Dendritic cell treated with granulocyte-macrophage colony-stimulating factor and Interleukin-4, amounts not matched to agents 40 ng/mL and 50 ng/mL, for 4 days (primary cell): ENCODE measurements at regions not wholly inside any gene's neighbourhood (a gene's known extent, or its start where the extent isn't known, plus 50 kb on each side); places are given as distances from the start of the nearest gene placed in this dataset.

Source experiments
- H3K27ac Mint-ChIP-seq: one replicate; pipeline ENCODE4 v1.8.0; 2022; ENCODE audit warnings: mild to moderate bottlenecking, mixed read lengths
- H3K27me3 Mint-ChIP-seq: one replicate; pipeline ENCODE4 v1.8.0; 2022; ENCODE audit warnings: mild to moderate bottlenecking, mixed read lengths
- H3K36me3 Mint-ChIP-seq: one replicate; pipeline ENCODE4 v1.8.0; 2022; ENCODE audit warnings: low read depth, mixed read lengths
- H3K4me1 Mint-ChIP-seq: one replicate; pipeline ENCODE4 v1.8.0; 2022; ENCODE audit warnings: low read depth, mixed read lengths
- H3K4me3 Mint-ChIP-seq: one replicate; pipeline ENCODE4 v1.8.0; 2022; ENCODE audit warnings: mild to moderate bottlenecking, moderate library complexity, mixed read lengths
- H3K9me3 Mint-ChIP-seq: one replicate; pipeline ENCODE4 v1.8.0; 2022; ENCODE audit warnings: mixed read lengths
- intact Hi-C: fragments of 100-400 bp; cut with micrococcal nuclease; formaldehyde crosslinking; loops from one replicate; pipeline ENCODE4 v1.15.0; 2022

DNA sequence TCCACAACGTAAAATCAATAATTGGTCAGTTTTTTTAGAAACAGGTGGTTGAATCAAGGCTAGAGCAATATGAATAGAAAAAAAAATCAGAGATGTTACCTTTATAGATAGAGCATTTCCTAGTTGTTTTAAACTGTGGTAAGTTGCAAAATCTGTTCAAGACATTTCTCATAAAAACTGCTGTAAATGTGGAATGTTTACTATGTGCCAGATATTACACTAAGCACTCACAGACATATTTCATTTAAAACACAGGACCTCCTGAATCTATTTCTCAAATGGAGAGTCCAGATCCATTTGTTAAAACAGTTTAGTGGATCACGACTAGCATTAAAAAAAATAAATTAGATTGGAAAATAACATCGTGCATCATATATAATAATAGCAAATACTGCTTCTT lies 570.0 kb upstream of the ZNF608 start:
- no peak overlapping the region for H3K27ac Mint-ChIP-seq
- no peak overlapping the region for H3K4me3 Mint-ChIP-seq
- intact Hi-C loops: no loop called here
- H3K36me3 Mint-ChIP-seq: no peaks in the 10 kb centered on the region
- H3K9me3 Mint-ChIP-seq: peaks cover 5% of the 10 kb centered on the region
- H3K4me1 Mint-ChIP-seq: no peaks in the 10 kb centered on the region
- no peaks in the 10 kb centered on the region for H3K27me3 Mint-ChIP-seq

DNA sequence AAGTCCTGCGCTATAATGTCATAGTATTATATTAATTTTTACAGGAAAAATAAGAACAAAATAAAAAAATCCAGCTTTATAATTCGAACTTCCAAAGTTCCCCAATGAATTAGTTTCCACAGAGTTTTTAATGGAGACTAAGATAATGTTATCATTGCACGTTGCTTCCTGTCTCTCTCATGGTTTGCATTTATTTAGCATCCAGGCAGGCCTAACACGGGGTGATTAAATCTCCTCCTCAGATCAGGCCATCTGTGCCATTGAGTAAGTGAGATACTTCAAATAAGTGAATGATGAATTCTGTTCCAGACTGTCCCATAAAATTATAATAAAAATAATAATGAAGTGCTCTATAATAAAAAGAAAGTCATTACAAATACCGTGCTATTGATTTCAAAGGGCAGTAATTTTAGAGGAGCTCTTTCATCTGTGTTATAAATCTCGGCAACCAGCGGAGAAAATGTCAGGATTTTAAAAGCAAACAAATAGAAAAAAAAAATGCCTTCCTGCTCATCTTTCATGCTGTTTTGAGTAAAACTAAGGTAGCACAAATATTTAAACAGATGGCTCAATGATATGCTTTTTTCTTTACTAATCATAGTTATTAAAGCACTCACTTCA lies 570.6 kb upstream of the ZNF608 start:
- Mint-ChIP-seq H3K27ac (no peak overlapping the region), H3K27me3 (no peaks in the 10 kb centered on the region), H3K4me1 (no peaks in the 10 kb centered on the region), H3K9me3 (peaks cover 5% of the 10 kb centered on the region), H3K36me3 (no peaks in the 10 kb centered on the region), H3K4me3 (no peak overlapping the region)
- intact Hi-C loops: no loop called here

DNA sequence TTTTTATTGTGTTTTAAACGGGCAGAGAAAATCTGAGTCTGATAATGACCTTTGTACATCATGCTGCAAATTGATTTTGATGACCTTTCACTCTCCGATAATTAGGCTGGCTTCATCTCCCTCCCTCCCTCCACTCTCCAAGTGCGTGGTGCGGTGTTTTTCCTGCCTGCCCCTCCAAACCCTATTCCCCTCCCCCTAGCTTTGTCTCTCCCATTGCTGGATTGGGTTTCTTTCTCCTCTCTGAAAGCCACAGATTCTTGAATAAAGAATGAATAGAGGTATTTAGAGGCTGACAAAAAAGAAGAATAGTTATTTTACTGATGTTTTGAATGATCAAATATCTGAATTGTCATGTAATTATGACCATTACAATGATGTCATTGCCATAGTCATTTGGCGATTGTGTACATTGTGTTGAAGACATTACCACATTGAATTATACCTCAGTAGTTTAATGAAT lies 571.1 kb upstream of the ZNF608 start:
- no peaks in the 10 kb centered on the region for H3K36me3 Mint-ChIP-seq
- H3K4me3 Mint-ChIP-seq: no peak overlapping the region
- no peaks in the 10 kb centered on the region for H3K27me3 Mint-ChIP-seq
- H3K9me3 Mint-ChIP-seq: peaks cover 5% of the 10 kb centered on the region
- H3K27ac Mint-ChIP-seq: no peak overlapping the region
- no peaks in the 10 kb centered on the region for H3K4me1 Mint-ChIP-seq
- intact Hi-C loops: no loop called here

DNA sequence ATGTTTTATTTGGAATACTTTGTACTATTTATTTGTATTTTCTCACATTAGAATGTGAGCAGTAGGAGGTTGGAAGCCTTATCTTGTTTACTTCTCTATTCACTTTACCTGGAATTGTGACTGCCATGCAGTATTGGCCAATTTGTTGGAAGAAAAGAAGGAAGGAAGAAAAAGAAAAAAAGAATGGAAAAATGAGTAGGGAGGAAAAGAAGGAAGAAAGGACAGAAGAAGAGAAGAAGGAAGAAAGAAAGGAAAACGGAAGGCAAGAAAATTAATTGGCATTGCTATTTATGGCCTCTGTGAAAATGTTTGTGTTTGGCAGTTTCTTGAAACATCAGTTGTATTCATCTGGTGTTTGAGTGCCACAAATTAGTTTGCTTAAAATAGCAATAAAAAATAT lies 575.2 kb upstream of the ZNF608 start:
- Mint-ChIP-seq H3K27me3 (no peaks in the 10 kb centered on the region), H3K9me3 (no peaks in the 10 kb centered on the region), H3K4me1 (no peaks in the 10 kb centered on the region), H3K36me3 (no peaks in the 10 kb centered on the region), H3K27ac (no peak overlapping the region), H3K4me3 (no peak overlapping the region)
- intact Hi-C loops: no loop called here

DNA sequence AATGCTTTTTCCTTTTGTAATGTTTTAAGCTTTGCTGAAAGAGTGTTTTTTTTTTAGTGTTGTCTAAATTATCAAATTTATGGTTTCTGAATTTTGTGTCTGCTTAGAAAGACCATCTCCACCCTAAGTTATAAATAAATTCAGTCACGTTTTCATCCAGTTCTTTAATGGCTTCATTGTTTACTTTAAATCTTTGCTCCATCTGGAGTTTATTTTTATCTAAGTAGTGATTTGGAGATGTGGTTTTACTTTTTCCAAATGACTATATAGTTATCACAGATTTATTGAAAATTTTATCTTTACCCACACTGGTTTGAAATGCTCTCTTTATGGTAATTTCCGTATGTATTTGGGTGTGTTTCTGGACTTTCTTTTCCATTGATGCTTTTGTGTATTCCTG lies 577.2 kb upstream of the ZNF608 start:
- H3K36me3 Mint-ChIP-seq: no peaks in the 10 kb centered on the region
- H3K9me3 Mint-ChIP-seq: no peaks in the 10 kb centered on the region
- no peak overlapping the region for H3K4me3 Mint-ChIP-seq
- intact Hi-C loops: no loop called here
- no peaks in the 10 kb centered on the region for H3K4me1 Mint-ChIP-seq
- no peaks in the 10 kb centered on the region for H3K27me3 Mint-ChIP-seq
- H3K27ac Mint-ChIP-seq: no peak overlapping the region

DNA sequence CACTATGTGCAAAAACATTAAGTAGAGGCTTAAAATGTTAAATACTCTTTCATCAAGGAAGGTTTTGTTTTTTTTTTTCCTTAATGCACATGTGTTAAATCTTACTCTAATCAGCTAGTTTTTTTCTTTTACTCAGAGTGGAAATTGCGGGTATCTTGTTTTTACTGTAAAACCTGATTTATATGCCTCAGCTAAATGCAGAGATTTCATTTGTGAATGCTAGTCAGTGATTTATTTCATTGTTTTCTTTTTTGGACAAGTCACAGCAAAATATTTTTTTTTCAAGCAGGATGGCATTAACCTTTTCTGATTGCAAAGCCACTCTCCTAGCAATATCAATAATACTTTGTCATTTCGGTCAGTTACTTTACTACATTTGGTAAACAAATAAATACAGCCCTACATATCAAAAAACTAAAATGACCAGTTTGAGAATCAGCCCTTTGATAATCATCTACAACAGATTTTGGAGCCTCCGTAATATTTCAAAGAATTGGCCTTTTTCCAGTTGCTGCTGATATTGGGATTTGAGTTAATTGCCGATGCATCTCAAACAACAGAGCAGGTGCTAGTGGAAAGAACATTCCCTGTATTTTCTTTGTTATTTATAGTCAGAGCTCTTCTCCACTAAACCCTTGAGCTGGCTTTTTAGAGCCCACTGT lies 579.2 kb upstream of the ZNF608 start:
- no peak overlapping the region for H3K4me3 Mint-ChIP-seq
- intact Hi-C loops: no loop called here
- no peaks in the 10 kb centered on the region for H3K36me3 Mint-ChIP-seq
- no peaks in the 10 kb centered on the region for H3K27me3 Mint-ChIP-seq
- no peaks in the 10 kb centered on the region for H3K9me3 Mint-ChIP-seq
- no peak overlapping the region for H3K27ac Mint-ChIP-seq
- no peaks in the 10 kb centered on the region for H3K4me1 Mint-ChIP-seq

DNA sequence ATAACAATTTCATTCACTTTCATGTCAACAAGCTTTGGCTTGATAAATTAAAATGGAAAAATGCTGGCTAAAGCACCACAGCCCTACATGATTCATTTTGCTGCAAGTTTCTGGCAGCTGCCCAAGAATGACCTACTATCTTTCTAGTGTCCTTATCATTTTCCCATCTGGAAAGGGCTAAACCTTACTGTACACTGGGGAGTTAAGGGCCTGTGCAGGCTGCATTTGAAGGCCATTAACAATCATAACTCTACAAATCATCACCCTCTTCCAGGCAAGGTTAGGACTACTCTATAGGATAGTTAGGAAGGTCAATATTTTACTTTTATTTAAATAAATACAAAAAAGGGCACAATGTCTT lies 579.7 kb upstream of the ZNF608 start:
- H3K4me1 Mint-ChIP-seq: no peaks in the 10 kb centered on the region
- intact Hi-C loops: no loop called here
- H3K9me3 Mint-ChIP-seq: no peaks in the 10 kb centered on the region
- no peaks in the 10 kb centered on the region for H3K36me3 Mint-ChIP-seq
- no peaks in the 10 kb centered on the region for H3K27me3 Mint-ChIP-seq
- H3K27ac Mint-ChIP-seq: no peak overlapping the region
- no peak overlapping the region for H3K4me3 Mint-ChIP-seq

DNA sequence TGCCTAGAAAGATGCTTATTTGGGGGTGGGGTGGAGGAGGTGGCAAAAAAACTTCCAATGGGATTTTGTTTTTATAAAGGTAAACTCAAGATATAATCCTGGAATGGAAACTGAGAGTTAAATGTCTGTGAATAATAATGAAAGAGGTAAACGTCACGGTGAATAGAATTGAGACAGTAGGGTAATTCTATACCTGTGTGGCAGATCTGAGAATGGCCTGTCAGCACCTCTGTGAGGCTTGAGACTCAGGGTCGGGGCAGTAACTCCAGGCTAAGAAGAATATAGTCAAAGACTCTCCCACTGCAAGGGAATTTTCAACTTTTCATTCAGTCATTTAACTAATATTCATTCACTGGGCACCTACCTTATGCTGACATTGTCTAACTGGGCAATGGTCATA lies 581.2 kb upstream of the ZNF608 start:
- Mint-ChIP-seq H3K4me1 (no peaks in the 10 kb centered on the region), H3K27ac (no peak overlapping the region), H3K27me3 (no peaks in the 10 kb centered on the region), H3K4me3 (no peak overlapping the region), H3K36me3 (no peaks in the 10 kb centered on the region), H3K9me3 (no peaks in the 10 kb centered on the region)
- intact Hi-C loops: no loop called here

DNA sequence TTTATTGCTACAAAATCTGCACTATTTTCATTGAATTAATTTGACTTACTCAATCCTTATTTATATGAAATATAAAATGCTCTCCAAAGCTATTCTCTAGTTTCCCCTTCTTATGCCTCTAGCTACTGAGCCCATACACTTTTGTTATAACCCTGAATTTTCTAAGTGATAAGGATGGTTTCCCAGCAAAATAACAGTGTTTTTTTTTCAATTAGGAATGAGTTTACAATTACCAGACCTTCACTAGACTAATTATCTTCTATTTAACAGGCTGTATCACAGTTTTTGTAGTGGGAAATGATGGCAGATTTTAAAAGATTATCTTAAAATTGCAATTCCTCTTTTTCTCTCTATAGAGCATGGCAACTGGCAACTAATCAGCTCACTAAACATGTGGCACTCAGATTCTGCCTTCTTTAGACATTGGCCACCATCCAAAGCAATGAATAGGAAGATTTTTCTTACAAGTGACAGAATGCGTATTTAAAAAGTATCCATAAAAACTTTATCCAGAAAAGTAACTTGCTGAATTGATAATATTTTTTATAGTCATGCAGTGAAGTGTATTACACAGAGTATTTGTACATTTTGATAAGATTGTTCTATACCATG lies 585.7 kb upstream of the ZNF608 start:
- Mint-ChIP-seq H3K4me3 (no peak overlapping the region), H3K4me1 (no peaks in the 10 kb centered on the region), H3K36me3 (no peaks in the 10 kb centered on the region), H3K27me3 (no peaks in the 10 kb centered on the region), H3K9me3 (no peaks in the 10 kb centered on the region), H3K27ac (no peak overlapping the region)
- intact Hi-C loops: no loop called here

DNA sequence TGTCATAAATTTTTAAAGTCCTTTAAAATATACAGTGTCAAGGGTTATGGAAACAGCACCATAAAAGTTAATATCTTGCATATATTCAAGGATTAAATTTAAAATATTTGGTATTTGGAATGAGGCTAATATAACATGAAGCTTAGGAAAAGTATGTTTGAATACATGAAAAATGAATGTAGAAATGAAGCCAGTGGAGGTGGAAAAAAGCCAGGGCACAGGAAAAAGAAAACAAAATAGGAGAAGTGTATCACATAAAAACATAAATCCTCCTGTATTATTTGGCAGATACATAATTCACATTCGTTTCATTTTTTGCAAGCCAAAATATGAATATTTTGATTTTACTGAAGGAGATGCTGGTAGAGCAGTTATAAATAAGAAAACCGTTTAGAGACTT lies 587.0 kb upstream of the ZNF608 start:
- intact Hi-C loops: no loop called here
- Mint-ChIP-seq H3K27ac (no peak overlapping the region), H3K4me3 (no peak overlapping the region), H3K27me3 (no peaks in the 10 kb centered on the region), H3K9me3 (no peaks in the 10 kb centered on the region), H3K36me3 (no peaks in the 10 kb centered on the region), H3K4me1 (peaks cover 5% of the 10 kb centered on the region)

DNA sequence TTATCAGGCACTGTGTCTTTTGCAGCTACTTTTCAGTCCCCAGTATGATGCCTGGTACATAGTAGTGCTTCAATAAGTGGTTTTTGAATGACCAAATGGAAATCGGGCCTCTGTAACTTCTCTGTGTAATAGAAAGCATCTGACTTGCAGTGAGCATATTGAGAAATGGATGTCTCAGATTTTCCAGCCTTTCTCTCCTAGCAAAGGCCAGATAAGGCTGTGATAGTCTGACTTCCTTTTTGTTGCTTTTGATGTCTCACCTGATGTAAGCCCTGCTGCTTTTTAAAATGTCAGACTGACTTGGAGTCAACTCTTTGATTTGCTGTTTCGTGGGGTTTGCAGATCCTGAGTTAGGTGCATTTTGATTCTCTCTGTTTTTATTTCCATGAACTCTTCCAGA lies 590.0 kb upstream of the ZNF608 start:
- Mint-ChIP-seq H3K9me3 (peaks cover 3% of the 10 kb centered on the region), H3K27ac (no peak overlapping the region), H3K36me3 (no peaks in the 10 kb centered on the region), H3K27me3 (no peaks in the 10 kb centered on the region), H3K4me3 (no peak overlapping the region), H3K4me1 (peaks cover 15% of the 10 kb centered on the region)
- intact Hi-C loops: no loop called here

DNA sequence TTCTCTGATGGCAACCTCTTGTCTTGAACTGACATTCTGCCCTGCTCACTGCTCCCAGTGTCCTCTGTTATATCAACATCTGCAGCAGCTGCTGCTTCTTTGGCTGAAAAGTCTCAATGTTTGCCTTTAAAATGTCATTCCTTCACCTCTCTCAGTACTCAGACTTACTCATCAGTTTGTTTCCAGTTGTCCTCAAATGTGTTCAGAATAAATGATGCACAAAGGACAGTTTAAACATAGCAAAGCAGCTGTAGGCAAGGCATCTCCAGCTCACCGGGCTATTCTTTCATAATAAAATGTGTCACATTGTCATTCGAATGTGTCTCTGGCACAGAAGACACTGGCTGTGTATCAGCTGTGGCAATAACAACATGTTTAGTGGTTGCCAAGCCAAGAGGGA lies 590.9 kb upstream of the ZNF608 start:
- Mint-ChIP-seq H3K9me3 (peaks cover 12% of the 10 kb centered on the region), H3K27ac (no peak overlapping the region), H3K4me3 (no peak overlapping the region), H3K4me1 (peaks cover 15% of the 10 kb centered on the region), H3K36me3 (no peaks in the 10 kb centered on the region), H3K27me3 (no peaks in the 10 kb centered on the region)
- intact Hi-C loops: no loop called here

DNA sequence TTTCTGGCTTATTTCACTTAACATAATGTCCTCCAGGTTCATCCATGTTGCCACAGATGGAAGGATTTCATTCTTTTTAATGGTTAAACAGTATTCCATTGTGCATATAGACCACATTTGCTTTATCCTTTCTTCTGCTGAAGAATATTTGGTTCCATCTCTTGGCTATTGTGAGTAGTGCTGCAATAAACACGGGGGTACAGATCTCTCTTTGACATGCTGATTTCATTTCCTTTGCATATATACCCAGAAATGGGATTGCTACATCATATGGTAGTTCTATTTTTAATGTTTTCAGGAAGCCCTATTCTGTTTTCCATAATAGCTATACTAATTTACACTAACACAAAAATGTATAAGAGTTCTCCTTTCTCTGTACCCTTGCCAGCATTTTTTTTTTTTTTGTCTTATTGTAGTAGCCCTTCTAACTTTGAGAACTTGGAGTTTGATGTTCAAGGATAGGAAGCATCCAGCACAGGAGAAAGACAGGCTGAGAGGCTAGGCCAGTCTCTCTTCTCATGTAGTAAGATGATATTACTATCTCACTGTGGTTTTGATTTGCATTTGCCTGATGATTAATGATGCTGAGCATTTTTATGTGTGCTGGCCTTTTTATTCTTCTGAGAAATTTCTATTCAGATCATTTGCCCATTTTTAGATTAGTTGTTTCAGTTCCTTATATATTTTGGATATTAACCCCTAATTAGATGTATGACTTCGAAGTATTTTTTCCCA lies 592.2 kb upstream of the ZNF608 start:
- Mint-ChIP-seq H3K4me1 (peaks cover 15% of the 10 kb centered on the region), H3K36me3 (no peaks in the 10 kb centered on the region), H3K9me3 (peaks cover 15% of the 10 kb centered on the region), H3K27me3 (no peaks in the 10 kb centered on the region), H3K27ac (no peak overlapping the region), H3K4me3 (no peak overlapping the region)
- intact Hi-C loops: no loop called here

DNA sequence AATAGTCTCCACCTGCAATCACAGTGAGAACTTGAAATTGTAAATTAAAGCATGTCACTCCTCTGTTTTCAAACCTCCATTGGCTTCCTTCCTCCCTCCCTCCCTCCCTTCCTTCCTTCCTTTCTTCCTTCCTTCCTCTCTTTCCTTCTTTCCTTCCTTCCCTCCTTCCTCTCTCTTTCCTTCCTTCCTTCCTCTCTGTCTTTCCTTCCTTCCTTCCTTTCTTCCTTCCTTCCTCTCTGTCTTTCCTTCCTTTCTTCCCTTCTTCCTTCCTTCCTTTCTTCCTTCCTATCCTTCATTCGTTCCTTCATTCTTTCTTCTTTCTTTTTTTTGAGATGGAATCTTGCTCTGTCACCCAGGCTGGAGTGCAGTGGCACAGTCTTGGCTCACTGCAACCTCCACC lies 595.0 kb upstream of the ZNF608 start:
- H3K27me3 Mint-ChIP-seq: no peaks in the 10 kb centered on the region
- intact Hi-C loops: no loop called here
- no peaks in the 10 kb centered on the region for H3K36me3 Mint-ChIP-seq
- H3K4me1 Mint-ChIP-seq: peaks cover 15% of the 10 kb centered on the region
- peaks cover 15% of the 10 kb centered on the region for H3K9me3 Mint-ChIP-seq
- H3K27ac Mint-ChIP-seq: no peak overlapping the region
- no peak overlapping the region for H3K4me3 Mint-ChIP-seq
